Panc1 (cell line): ENCODE measurements at regions not wholly inside any gene's neighbourhood (a gene's known extent, or its start where the extent isn't known, plus 50 kb on each side); places are given as distances from the start of the nearest gene placed in this dataset.

Source experiments
- TCF7L2 ChIP-seq: IDR thresholded peaks from 2 replicates; pipeline ENCODE4 v1.6.1; 2011; ENCODE audit warnings: mild to moderate bottlenecking, low read depth, low read length, inconsistent platforms
- TF ChIP-seq, protein P1 (sequence below), 2 experiments: IDR thresholded peaks; 2 replicates each; pipeline ENCODE4 v1.6.1; 2011 to 2012; ENCODE audit warnings: low read depth in 2 of 2, control low read depth in 1 of 2, low read length in 1 of 2, mild to moderate bottlenecking in 1 of 2, moderate library complexity in 1 of 2; ENCODE audit not compliant: insufficient read depth in 1 of 2

GRCh38 chr16:22685459-22685830 lies 128.5 kb upstream of the HS3ST2 start:
- no peak for TF ChIP-seq TCF7L2
- TF ChIP-seq, protein P1, sequence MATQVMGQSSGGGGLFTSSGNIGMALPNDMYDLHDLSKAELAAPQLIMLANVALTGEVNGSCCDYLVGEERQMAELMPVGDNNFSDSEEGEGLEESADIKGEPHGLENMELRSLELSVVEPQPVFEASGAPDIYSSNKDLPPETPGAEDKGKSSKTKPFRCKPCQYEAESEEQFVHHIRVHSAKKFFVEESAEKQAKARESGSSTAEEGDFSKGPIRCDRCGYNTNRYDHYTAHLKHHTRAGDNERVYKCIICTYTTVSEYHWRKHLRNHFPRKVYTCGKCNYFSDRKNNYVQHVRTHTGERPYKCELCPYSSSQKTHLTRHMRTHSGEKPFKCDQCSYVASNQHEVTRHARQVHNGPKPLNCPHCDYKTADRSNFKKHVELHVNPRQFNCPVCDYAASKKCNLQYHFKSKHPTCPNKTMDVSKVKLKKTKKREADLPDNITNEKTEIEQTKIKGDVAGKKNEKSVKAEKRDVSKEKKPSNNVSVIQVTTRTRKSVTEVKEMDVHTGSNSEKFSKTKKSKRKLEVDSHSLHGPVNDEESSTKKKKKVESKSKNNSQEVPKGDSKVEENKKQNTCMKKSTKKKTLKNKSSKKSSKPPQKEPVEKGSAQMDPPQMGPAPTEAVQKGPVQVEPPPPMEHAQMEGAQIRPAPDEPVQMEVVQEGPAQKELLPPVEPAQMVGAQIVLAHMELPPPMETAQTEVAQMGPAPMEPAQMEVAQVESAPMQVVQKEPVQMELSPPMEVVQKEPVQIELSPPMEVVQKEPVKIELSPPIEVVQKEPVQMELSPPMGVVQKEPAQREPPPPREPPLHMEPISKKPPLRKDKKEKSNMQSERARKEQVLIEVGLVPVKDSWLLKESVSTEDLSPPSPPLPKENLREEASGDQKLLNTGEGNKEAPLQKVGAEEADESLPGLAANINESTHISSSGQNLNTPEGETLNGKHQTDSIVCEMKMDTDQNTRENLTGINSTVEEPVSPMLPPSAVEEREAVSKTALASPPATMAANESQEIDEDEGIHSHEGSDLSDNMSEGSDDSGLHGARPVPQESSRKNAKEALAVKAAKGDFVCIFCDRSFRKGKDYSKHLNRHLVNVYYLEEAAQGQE (IDR thresholded peaks at IDR 0.05; ENCODE audit: insufficient read depth in 1 of 2, low read depth in 2 of 2, low read length in 1 of 2), result no peak
